ENCODE measurements at regions not wholly inside any gene's neighbourhood (a gene's known extent, or its start where the extent isn't known, plus 50 kb on each side); places are given as distances from the start of the nearest gene placed in this dataset.

DNA sequence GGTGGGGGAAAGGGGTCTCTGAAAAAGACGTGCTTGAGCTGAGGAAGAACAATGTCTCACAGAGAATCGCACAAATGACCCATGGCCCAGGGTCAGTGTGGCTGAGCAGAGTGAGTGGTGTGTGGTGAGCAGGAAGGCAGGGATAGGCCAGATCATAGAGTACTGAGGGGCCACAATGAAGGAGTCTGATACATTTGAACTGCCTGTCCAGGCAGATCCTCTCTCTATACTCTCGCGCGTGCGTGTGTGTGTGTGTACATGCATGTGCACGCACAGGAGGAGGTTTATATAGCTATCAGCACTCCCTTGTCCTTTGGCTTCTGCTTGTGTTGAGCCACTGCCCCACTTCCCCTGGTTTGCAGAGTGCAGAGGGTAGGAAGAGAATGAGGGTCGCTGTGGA, 294.0 kb downstream of the ZNF608 start:
- no peak for DNase-seq (ENCODE audit: low read depth)
- TF ChIP-seq, protein P1, sequence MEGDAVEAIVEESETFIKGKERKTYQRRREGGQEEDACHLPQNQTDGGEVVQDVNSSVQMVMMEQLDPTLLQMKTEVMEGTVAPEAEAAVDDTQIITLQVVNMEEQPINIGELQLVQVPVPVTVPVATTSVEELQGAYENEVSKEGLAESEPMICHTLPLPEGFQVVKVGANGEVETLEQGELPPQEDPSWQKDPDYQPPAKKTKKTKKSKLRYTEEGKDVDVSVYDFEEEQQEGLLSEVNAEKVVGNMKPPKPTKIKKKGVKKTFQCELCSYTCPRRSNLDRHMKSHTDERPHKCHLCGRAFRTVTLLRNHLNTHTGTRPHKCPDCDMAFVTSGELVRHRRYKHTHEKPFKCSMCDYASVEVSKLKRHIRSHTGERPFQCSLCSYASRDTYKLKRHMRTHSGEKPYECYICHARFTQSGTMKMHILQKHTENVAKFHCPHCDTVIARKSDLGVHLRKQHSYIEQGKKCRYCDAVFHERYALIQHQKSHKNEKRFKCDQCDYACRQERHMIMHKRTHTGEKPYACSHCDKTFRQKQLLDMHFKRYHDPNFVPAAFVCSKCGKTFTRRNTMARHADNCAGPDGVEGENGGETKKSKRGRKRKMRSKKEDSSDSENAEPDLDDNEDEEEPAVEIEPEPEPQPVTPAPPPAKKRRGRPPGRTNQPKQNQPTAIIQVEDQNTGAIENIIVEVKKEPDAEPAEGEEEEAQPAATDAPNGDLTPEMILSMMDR (conservative IDR thresholded peaks at IDR 0.05; ENCODE audit: low read depth, low read length), result no peak
- no peak overlapping the region for H3K4me3 ChIP-seq (ENCODE audit: low read depth, low read length)

DNA sequence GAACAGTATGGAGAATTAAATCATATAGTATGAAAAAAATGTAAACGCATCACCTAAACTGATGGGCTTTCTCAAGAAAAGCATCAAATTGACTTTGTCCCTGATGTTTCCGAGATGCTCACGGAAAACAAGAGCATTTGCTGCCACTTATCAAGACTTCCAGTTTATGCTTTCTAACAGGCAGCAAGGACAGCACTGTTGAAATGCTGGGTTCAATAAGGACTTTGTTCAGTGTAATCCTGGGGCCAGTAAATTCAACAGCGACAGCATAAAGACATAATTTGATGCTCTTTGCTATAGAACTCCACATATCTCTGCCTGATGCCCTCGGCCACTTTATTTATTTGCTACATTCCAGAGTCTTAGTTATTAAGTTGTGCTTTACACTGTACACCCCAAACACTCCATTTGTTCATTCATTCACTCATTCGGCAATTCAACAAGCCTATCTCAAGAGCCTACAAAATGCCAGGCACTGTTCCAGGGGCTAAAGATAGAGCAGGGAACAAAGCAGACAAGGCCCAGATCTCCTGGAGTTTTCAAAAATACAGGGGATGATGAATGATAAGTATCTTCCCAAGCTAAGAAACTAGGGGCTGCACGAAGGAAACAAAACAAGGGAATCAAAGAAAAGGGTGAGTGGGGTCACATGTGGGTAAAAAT, 294.6 kb downstream of the ZNF608 start:
- DNase-seq (ENCODE audit: low read depth), result no peak
- TF ChIP-seq, protein P1 (conservative IDR thresholded peaks at IDR 0.05; ENCODE audit: low read depth, low read length), result no peak
- no peak overlapping the region for H3K4me3 ChIP-seq (ENCODE audit: low read depth, low read length)

DNA sequence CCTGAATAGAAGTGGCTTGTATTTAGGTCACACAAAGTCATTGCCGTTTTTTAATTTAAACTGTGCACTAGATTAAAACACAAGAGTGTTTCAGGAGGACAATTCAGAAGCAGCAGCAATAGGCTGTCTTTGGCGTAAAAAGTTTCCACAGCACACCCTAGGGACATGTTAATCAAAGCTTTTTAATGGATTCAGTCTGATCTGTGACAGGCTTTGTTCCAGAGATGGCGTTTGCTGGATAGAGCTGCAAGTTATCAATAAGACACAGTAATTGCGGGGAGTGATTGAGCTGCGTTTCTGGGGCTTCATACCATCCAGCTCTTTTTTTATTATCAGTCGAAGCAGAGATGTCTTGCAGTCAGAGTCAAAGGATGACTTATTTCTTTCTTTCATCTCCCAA, 300.3 kb downstream of the ZNF608 start:
- TF ChIP-seq, protein P1 (conservative IDR thresholded peaks at IDR 0.05; ENCODE audit: low read depth, low read length), result no peak
- no peak overlapping the region for H3K4me3 ChIP-seq (ENCODE audit: low read depth, low read length)
- no peak for DNase-seq (ENCODE audit: low read depth)

DNA sequence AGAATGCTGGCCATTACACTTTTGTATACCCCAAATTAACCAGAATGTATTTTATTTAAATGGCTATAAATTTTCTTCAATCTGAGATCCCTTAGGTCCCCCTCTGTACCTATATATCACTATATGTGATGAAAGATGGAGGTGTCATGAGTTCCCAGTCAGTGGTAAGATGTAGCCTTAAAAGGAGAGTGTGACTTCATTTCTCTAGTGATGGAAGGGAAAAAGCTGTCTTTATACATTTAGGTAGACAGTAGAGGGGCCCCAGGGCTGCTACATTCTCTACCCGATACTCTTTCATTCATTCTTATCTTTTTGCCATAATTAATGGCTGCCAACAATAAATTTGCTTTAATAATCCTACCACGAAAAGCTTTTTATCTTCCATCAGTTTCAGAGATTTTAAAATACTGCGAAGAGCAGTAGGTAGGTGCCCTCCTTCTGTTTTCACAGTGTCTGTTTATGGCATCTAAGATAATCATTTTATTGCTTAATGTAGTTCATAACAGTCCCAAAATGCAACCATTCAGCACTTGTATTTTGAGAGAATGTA, 301.3 kb downstream of the ZNF608 start:
- TF ChIP-seq, protein P1 (conservative IDR thresholded peaks at IDR 0.05; ENCODE audit: low read depth, low read length), result no peak
- no peak overlapping the region for H3K4me3 ChIP-seq (ENCODE audit: low read depth, low read length)
- DNase-seq (ENCODE audit: low read depth), result no peak

DNA sequence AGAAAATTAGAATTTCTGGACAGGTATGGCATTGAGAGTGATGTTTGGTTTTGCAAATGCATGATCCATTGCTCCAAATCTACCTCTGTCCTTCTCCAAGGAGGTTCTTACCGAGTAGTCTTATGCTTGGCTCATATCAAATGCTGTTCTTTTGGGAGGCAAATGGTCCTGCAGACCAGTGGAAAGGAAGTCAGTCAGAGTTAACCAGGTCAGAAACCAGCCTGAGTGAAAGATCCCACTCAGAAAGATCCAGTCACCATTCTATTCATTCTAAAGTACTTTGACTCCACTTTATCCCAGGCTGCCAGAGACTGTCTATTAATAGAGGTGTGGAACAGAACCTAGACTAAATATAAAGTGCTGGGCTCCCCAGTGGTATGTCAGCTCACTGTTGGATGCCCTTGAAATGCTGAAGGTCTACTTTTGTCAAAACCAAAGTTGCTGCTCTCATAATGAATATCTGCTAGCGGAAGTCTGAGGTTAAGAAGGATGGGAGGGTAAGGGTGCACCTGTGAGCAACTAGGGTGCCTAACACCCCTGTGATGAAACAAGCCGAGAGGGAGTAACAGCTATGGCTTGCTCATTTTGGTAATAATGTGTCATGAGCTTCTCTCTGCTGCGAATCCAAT, 302.2 kb downstream of the ZNF608 start:
- TF ChIP-seq, protein P1 (conservative IDR thresholded peaks at IDR 0.05; ENCODE audit: low read depth, low read length), result no peak
- H3K4me3 ChIP-seq (ENCODE audit: low read depth, low read length), result no peak overlapping the region

DNA sequence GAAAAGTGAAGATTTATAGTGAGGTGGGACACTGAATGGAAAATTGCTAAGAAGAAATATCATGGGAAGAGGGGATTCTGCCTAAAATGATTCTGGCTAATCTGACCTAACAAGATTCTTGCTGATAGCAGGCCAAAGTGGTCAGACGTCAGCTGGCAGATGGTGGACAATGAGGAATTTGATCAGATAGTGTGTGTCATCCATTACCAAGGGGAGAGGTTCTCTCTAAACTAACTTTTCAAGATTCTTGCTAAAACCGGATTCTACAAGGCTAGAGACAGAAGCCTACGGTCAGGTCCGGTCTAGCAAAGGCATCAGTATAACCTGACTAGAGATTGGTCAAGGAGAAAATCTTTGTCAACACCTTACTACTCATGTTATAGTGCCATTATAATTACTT, 306.0 kb downstream of the ZNF608 start:
- TF ChIP-seq, protein P1 (conservative IDR thresholded peaks at IDR 0.05; ENCODE audit: low read depth, low read length), result no peak
- no peak for DNase-seq (ENCODE audit: low read depth)
- H3K4me3 ChIP-seq (ENCODE audit: low read depth, low read length), result no peak overlapping the region

More for the DNA sequence above, 302.2 kb downstream of the ZNF608 start:
- DNase-seq (ENCODE audit: low read depth), result no peak

Data from choroid plexus epithelial cell (primary cell).